GM21360 (cell line): ENCODE measurements at regions not wholly inside any gene's neighbourhood (a gene's known extent, or its start where the extent isn't known, plus 50 kb on each side); places are given as distances from the start of the nearest gene placed in this dataset.

Experiments used
- ATAC-seq: cut with Tn5 transposase; IDR thresholded peaks from one replicate; pipeline ENCODE4 v1.9.1; 2021; ENCODE audit warnings: mild to moderate bottlenecking, moderate library complexity; ENCODE audit not compliant: unreplicated experiment

GRCh38 chr14:48490756-48491155 is 815.4 kb upstream of the MDGA2 start:
- no peak for ATAC-seq

GRCh38 chr14:48473944-48474343 is 798.5 kb upstream of the MDGA2 start:
- no peak for ATAC-seq

GRCh38 chr14:48456051-48456450 is 780.6 kb upstream of the MDGA2 start:
- ATAC-seq = no peak

- no peak for ATAC-seq
Observed at GRCh38 chr14:48454887-48455286, 779.5 kb upstream of the MDGA2 start.

GRCh38 chr14:48452437-48452995 is 777.1 kb upstream of the MDGA2 start:
- no peak for ATAC-seq

GRCh38 chr14:48435221-48435620 is 759.8 kb upstream of the MDGA2 start:
- ATAC-seq = no peak

- no peak for ATAC-seq
Observed at GRCh38 chr14:48430805-48431204, 755.4 kb upstream of the MDGA2 start.

GRCh38 chr14:48429512-48429911 is 754.1 kb upstream of the MDGA2 start:
- no peak for ATAC-seq

GRCh38 chr14:48417715-48418500 is 742.5 kb upstream of the MDGA2 start:
- no peak for ATAC-seq

- ATAC-seq = no peak
Observed at GRCh38 chr14:48401321-48401720, 725.9 kb upstream of the MDGA2 start.

GRCh38 chr14:48398675-48399282 is 723.4 kb upstream of the MDGA2 start:
- no peak for ATAC-seq

- no peak for ATAC-seq
Observed at GRCh38 chr14:48391661-48392060, 716.3 kb upstream of the MDGA2 start.

- no peak for ATAC-seq
Observed at GRCh38 chr14:48390346-48390745, 714.9 kb upstream of the MDGA2 start.

GRCh38 chr14:48384821-48385220 is 709.4 kb upstream of the MDGA2 start:
- ATAC-seq = no peak

GRCh38 chr14:48382961-48383360 is 707.6 kb upstream of the MDGA2 start:
- no peak for ATAC-seq

GRCh38 chr14:48378541-48378940 is 703.1 kb upstream of the MDGA2 start:
- ATAC-seq = no peak

GRCh38 chr14:48373981-48374380 is 698.6 kb upstream of the MDGA2 start:
- no peak for ATAC-seq

- no peak for ATAC-seq
Observed at GRCh38 chr14:48350971-48351370, 675.6 kb upstream of the MDGA2 start.

- ATAC-seq = no peak
Observed at GRCh38 chr14:48349689-48350088, 674.3 kb upstream of the MDGA2 start.

GRCh38 chr14:48341069-48341468 is 665.7 kb upstream of the MDGA2 start:
- ATAC-seq = no peak

- ATAC-seq = no peak
Observed at GRCh38 chr14:48333221-48333920, 658.0 kb upstream of the MDGA2 start.

- no peak for ATAC-seq
Observed at GRCh38 chr14:48331421-48331820, 656.0 kb upstream of the MDGA2 start.
